ENCODE measurements at regions not wholly inside any gene's neighbourhood (a gene's known extent, or its start where the extent isn't known, plus 50 kb on each side); places are given as distances from the start of the nearest gene placed in this dataset.

- Histone ChIP-seq H3K4me3 (no peak overlapping the region), H3K27ac (no peak overlapping the region), H3K27me3 (peaks cover 0 to 10% (median 0%) of the 10 kb centered on the region in 7 donors), H3K9me3 (no peaks in the 10 kb centered on the region), H3K4me1 (peaks cover 0 to 8% (median 0%) of the 10 kb centered on the region in 9 donors), H3K36me3 (no peaks in the 10 kb centered on the region)
- no peak for TF ChIP-seq CTCF (IDR thresholded peaks at IDR 0.05)
- intact Hi-C loops (cut with DNase I): no loop called here
- DNase-seq (no peak), ATAC-seq (no peak)
- WGBS, 2 donors: 86 to 94% methylated on average over 3 of the region's 3 CpGs
These were observed 212.9 kb downstream of the ACTL7B start for GRCh38 chr9:108642871-108643270.

GRCh38 chr9:108640230-108640629 lies 215.6 kb downstream of the ACTL7B start:
- H3K9me3 ChIP-seq: no peaks in the 10 kb centered on the region
- H3K27me3 ChIP-seq: peaks cover 0 to 10% (median 0%) of the 10 kb centered on the region in 7 donors
- no peak overlapping the region for H3K27ac ChIP-seq
- peaks cover 0 to 8% (median 0%) of the 10 kb centered on the region in 9 donors for H3K4me1 ChIP-seq
- H3K4me3 ChIP-seq: no peak overlapping the region
- 86 to 92% methylated on average over 1 of the region's 1 CpG for WGBS, 2 donors
- no peak for DNase-seq
- no peak for ATAC-seq
- H3K36me3 ChIP-seq: no peaks in the 10 kb centered on the region
- intact Hi-C loops (cut with DNase I): no loop called here
- TF ChIP-seq CTCF (IDR thresholded peaks at IDR 0.05): no peak

GRCh38 chr9:108639696-108640095 lies 216.1 kb downstream of the ACTL7B start:
- Histone ChIP-seq H3K27me3 (peaks cover 0 to 10% (median 0%) of the 10 kb centered on the region in 7 donors), H3K4me1 (peaks cover 0 to 8% (median 0%) of the 10 kb centered on the region in 9 donors), H3K9me3 (no peaks in the 10 kb centered on the region), H3K4me3 (no peak overlapping the region), H3K27ac (no peak overlapping the region), H3K36me3 (no peaks in the 10 kb centered on the region)
- intact Hi-C loops (cut with DNase I): no loop called here
- 42 to 55% methylated on average over 3 of the region's 3 CpGs for WGBS, 2 donors
- DNase-seq (no peak), ATAC-seq (no peak)
- TF ChIP-seq CTCF (IDR thresholded peaks at IDR 0.05): no peak

- DNase-seq (no peak), ATAC-seq (no peak)
- intact Hi-C loops (cut with DNase I): no loop called here
- 74 to 76% methylated on average over 5 of the region's 5 CpGs for WGBS, 2 donors
- no peak overlapping the region for H3K4me3 ChIP-seq
- H3K36me3 ChIP-seq: no peaks in the 10 kb centered on the region
- no peak overlapping the region for H3K27ac ChIP-seq
- H3K9me3 ChIP-seq: no peaks in the 10 kb centered on the region
- peaks cover 0 to 8% (median 0%) of the 10 kb centered on the region in 9 donors for H3K4me1 ChIP-seq
- peaks cover 0 to 10% (median 0%) of the 10 kb centered on the region in 7 donors for H3K27me3 ChIP-seq
- no peak for TF ChIP-seq CTCF (IDR thresholded peaks at IDR 0.05)
These were observed 216.7 kb downstream of the ACTL7B start for GRCh38 chr9:108639091-108639490.

Measured in heart right ventricle (tissue), 16 donors.